ENCODE measurements at regions not wholly inside any gene's neighbourhood (a gene's known extent, or its start where the extent isn't known, plus 50 kb on each side); places are given as distances from the start of the nearest gene placed in this dataset.

DNA sequence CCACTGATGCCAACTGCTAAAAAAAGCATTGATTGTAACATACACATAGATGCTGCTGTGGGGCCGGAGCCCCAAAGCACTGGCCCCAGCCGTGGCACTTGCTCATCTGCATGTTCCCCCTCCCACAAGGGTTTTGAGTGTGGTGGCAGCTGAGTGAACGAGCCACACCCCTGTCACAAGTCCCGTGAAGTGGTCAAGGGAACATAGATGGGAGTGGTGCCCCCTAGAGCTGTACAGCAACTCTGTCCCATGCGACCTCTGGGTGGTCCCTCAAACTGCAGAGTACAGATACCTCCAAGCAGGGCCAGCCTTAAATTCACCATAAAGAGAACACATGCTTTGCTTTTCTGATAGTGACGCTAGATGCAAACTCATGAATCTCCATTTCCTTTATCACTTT is 503.3 kb upstream of the NRP1 start:
- no peak for TF ChIP-seq POLR2A (IDR thresholded peaks at IDR 0.05)
- no peak for TF ChIP-seq POLR2AphosphoS5 (IDR thresholded peaks at IDR 0.05)
- no peak for TF ChIP-seq EP300 (IDR thresholded peaks at IDR 0.05)
- TF ChIP-seq, protein P1, sequence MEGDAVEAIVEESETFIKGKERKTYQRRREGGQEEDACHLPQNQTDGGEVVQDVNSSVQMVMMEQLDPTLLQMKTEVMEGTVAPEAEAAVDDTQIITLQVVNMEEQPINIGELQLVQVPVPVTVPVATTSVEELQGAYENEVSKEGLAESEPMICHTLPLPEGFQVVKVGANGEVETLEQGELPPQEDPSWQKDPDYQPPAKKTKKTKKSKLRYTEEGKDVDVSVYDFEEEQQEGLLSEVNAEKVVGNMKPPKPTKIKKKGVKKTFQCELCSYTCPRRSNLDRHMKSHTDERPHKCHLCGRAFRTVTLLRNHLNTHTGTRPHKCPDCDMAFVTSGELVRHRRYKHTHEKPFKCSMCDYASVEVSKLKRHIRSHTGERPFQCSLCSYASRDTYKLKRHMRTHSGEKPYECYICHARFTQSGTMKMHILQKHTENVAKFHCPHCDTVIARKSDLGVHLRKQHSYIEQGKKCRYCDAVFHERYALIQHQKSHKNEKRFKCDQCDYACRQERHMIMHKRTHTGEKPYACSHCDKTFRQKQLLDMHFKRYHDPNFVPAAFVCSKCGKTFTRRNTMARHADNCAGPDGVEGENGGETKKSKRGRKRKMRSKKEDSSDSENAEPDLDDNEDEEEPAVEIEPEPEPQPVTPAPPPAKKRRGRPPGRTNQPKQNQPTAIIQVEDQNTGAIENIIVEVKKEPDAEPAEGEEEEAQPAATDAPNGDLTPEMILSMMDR (IDR thresholded peaks at IDR 0.05), result no peak
- 83 to 88% (median 85%) methylated on average over 5 to 6 of the region's 6 CpGs for WGBS, 5 donors
- intact Hi-C loops (cut with DNase I; ENCODE audit: low total_unique reads), result no loop called here
- no peaks in the 10 kb centered on the region for H3K4me1 ChIP-seq
- H3K9me3 ChIP-seq, result no peaks in the 10 kb centered on the region
- H3K4me3 ChIP-seq, result no peak overlapping the region
- no peaks in the 10 kb centered on the region for H3K27me3 ChIP-seq
- no peak for DNase-seq
- H3K27ac ChIP-seq, result no peak overlapping the region
- no peaks in the 10 kb centered on the region for H3K36me3 ChIP-seq

DNA sequence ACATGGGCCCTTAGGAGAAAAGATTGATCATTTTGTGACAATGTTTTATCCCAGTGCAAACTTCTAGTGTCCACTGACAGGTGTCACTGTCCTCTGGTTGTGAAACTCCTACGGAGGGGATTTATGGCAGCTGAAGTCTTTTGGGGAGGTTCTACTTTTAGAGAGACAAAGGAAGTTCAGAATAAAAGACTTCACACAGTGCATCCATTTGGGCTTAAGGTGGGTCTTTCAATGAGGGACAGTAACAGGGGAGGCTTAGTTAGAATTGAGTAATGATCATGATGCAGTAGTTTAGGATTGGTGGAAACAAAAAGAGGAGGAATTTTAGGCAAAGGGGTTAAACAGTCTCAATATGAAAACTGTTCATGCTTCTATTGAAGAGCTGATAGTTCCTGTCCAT is 501.1 kb upstream of the NRP1 start:
- Histone ChIP-seq H3K27ac (no peak overlapping the region), H3K36me3 (no peaks in the 10 kb centered on the region), H3K4me1 (no peaks in the 10 kb centered on the region), H3K27me3 (no peaks in the 10 kb centered on the region), H3K9me3 (no peaks in the 10 kb centered on the region), H3K4me3 (no peak overlapping the region)
- TF ChIP-seq EP300 (IDR thresholded peaks at IDR 0.05), result no peak
- TF ChIP-seq, protein P1 (IDR thresholded peaks at IDR 0.05), result no peak
- no peak for TF ChIP-seq POLR2A (IDR thresholded peaks at IDR 0.05)
- no peak for TF ChIP-seq POLR2AphosphoS5 (IDR thresholded peaks at IDR 0.05)
- WGBS, 5 donors, result 76 to 95% (median 86%) methylated on average over 1 of the region's 1 CpG
- intact Hi-C loops (cut with DNase I; ENCODE audit: low total_unique reads), result no loop called here
- DNase-seq, result no peak

DNA sequence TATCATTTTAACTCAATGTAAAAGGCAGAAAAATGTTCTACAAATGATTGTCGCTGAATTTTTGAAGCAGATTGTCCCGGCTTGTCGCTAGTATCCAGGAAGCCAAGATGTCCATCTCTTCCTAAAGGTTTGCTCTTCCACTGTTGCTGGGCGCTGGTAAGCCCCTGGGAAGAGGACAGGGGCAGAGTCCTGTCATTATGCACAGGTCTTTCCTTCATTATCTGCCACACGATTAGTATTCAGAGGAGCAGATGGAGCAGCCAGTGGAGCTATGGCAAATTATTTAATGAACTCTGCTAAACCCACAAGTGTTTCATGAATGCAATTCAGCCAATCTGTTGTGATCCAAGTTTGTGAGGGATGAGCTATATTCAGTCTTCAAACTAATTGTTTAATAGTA is 499.1 kb upstream of the NRP1 start:
- Histone ChIP-seq H3K27me3 (no peaks in the 10 kb centered on the region), H3K27ac (no peak overlapping the region), H3K4me1 (no peaks in the 10 kb centered on the region), H3K36me3 (no peaks in the 10 kb centered on the region), H3K4me3 (no peak overlapping the region), H3K9me3 (no peaks in the 10 kb centered on the region)
- intact Hi-C loops (cut with DNase I; ENCODE audit: low total_unique reads), result no loop called here
- TF ChIP-seq, protein P1 (IDR thresholded peaks at IDR 0.05), result no peak
- TF ChIP-seq POLR2A (IDR thresholded peaks at IDR 0.05) (no peak), EP300 (IDR thresholded peaks at IDR 0.05) (no peak), POLR2AphosphoS5 (IDR thresholded peaks at IDR 0.05) (no peak)
- no peak for DNase-seq
- 90 to 98% (median 92%) methylated on average over 5 of the region's 5 CpGs for WGBS, 5 donors

DNA sequence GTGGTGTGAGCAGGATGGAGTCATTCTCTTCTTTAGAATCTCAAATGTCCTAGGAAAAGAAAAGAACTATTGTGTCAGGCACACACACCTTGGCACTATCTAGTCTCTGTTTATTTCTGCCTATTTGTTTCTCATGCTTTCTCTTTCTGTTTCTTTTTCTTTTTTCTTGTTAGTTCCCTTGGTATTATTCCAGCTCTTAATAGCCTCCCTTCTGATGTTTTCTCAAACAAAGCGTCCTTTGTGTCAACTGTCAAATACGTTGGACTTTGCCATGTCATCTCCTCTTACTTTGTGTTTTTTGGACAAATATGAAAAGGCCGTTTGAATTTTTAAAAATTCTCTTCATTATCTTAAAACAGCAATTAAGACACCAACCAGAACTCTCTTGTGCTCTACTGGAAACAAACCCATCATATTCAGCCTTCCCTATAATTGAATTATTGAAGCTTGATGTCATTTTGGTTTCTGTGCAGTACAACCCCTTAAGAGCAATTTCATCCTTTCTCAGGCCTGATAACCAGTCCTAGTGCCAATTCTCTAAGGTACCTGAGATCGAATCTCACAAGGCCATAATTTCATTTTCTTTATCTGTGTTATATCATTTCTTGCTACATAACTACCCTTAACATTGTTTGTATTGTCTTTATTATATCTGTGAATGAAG is 497.8 kb upstream of the NRP1 start:
- WGBS, 5 donors, result 31 to 49% (median 47%) methylated on average over 4 of the region's 4 CpGs

More for the DNA sequence above, 497.8 kb upstream of the NRP1 start:
- Histone ChIP-seq H3K4me3 (no peak overlapping the region), H3K4me1 (no peaks in the 10 kb centered on the region), H3K9me3 (no peaks in the 10 kb centered on the region), H3K36me3 (no peaks in the 10 kb centered on the region), H3K27me3 (no peaks in the 10 kb centered on the region), H3K27ac (no peak overlapping the region)
- no peak for DNase-seq
- TF ChIP-seq POLR2AphosphoS5 (IDR thresholded peaks at IDR 0.05), result no peak
- TF ChIP-seq POLR2A (IDR thresholded peaks at IDR 0.05), result no peak
- TF ChIP-seq EP300 (IDR thresholded peaks at IDR 0.05), result no peak
- TF ChIP-seq, protein P1 (IDR thresholded peaks at IDR 0.05), result no peak
- intact Hi-C loops (cut with DNase I; ENCODE audit: low total_unique reads), result no loop called here

All from stomach (tissue), 8 donors.